SKM-1 treated with dmso at 0.1 percent for 144 hours (cell line): ENCODE measurements at regions not wholly inside any gene's neighbourhood (a gene's known extent, or its start where the extent isn't known, plus 50 kb on each side); places are given as distances from the start of the nearest gene placed in this dataset.

Experiments
- DNase-seq: peaks from one replicate; lab custom pipeline; 2025; ENCODE audit not compliant: unreplicated experiment; lab: John Stamatoyannopoulos, UW

GRCh38 chr3:182190056-182190455 lies 478.3 kb downstream of the SOX2 start:
- no peak for DNase-seq

- DNase-seq = no peak
Measured at GRCh38 chr3:182198345-182198744, 486.6 kb downstream of the SOX2 start.

- DNase-seq = no peak
Measured at GRCh38 chr3:182201456-182202168, 489.9 kb downstream of the SOX2 start.

- no peak for DNase-seq
Measured at GRCh38 chr3:182212479-182213076, 500.9 kb downstream of the SOX2 start.

- DNase-seq = no peak
Measured at GRCh38 chr3:182214416-182214815, 502.7 kb downstream of the SOX2 start.

- DNase-seq = no peak
Measured at GRCh38 chr3:182215881-182216280, 504.2 kb downstream of the SOX2 start.

GRCh38 chr3:182216311-182216970 lies 504.7 kb downstream of the SOX2 start:
- DNase-seq = no peak

GRCh38 chr3:182220013-182220412 lies 508.3 kb downstream of the SOX2 start:
- no peak for DNase-seq

- DNase-seq = no peak
Measured at GRCh38 chr3:182220471-182220870, 508.7 kb downstream of the SOX2 start.

GRCh38 chr3:182226995-182227394 lies 515.3 kb downstream of the SOX2 start:
- no peak for DNase-seq

GRCh38 chr3:182233405-182233804 lies 521.7 kb downstream of the SOX2 start:
- no peak for DNase-seq

GRCh38 chr3:182233957-182234356 lies 522.2 kb downstream of the SOX2 start:
- DNase-seq = no peak

GRCh38 chr3:182234881-182235280 lies 523.2 kb downstream of the SOX2 start:
- DNase-seq = no peak

- DNase-seq = no peak
Measured at GRCh38 chr3:182235504-182235903, 523.8 kb downstream of the SOX2 start.

- DNase-seq = no peak
Measured at GRCh38 chr3:182238126-182238525, 526.4 kb downstream of the SOX2 start.

GRCh38 chr3:182239316-182239715 lies 527.6 kb downstream of the SOX2 start:
- DNase-seq = no peak

- DNase-seq = no peak
Measured at GRCh38 chr3:182240474-182240873, 528.7 kb downstream of the SOX2 start.

- no peak for DNase-seq
Measured at GRCh38 chr3:182241196-182241765, 529.6 kb downstream of the SOX2 start.

- DNase-seq = no peak
Measured at GRCh38 chr3:182241766-182242488, 530.2 kb downstream of the SOX2 start.

- DNase-seq = no peak
Measured at GRCh38 chr3:182242489-182242942, 530.8 kb downstream of the SOX2 start.

- DNase-seq = no peak
Measured at GRCh38 chr3:182243625-182244024, 531.9 kb downstream of the SOX2 start.
